HCT116 (cell line): ENCODE measurements at regions not wholly inside any gene's neighbourhood (a gene's known extent, or its start where the extent isn't known, plus 50 kb on each side); places are given as distances from the start of the nearest gene placed in this dataset.
"Not testable (repeated sequence)": the region's sequence is repeated elsewhere in the genome, so short reads cannot be mapped to it uniquely, and the experiment has no call there.

Experiments
- ATAC-seq: fragments of 200-7000 bp; cut with Tn5 transposase; 2 replicates; pipeline ENCODE4 v1.9.1; 2020; ENCODE audit warnings: mild to moderate bottlenecking, moderate library complexity
- BruUV-seq: library from RNA; stranded (reverse); fragments of 400-500 nt; replicated peaks from 2 replicates; lab custom pipeline; 2021; lab: Mats Ljungman, UMichigan
- CTCF ChIA-PET: fragments of 300-600 bp; sonication (Branson Sonifier 250); formaldehyde crosslinking; loops from one replicate; lab custom pipeline; 2021; ENCODE audit warnings: antibody characterized with exemption; lab: Charles Lee
- POLR2A ChIA-PET: fragments of 300-600, 350-600 bp; sonication (Branson Sonifier 250); formaldehyde crosslinking; loops from one replicate; lab custom pipeline; 2021; ENCODE audit warnings: antibody characterized with exemption; lab: Charles Lee
- RAD21 ChIA-PET, 2 experiments: fragments of 300-600 bp; sonication (Branson Sonifier 250); formaldehyde crosslinking; loops; one replicate each; lab custom pipeline; 2023; ENCODE audit warnings: low total read pairs in 2 of 2; ENCODE audit not compliant: uncharacterized antibody in 2 of 2, unreplicated experiment in 2 of 2, low non-redundant PET in 1 of 2; lab: Charles Lee
- DNase-seq: peaks from one replicate; pipeline ENCODE4 v3.0.0-alpha.2; 2010; ENCODE audit warnings: low read depth, low spot score
- H2AFZ ChIP-seq: fragments of 200-600 bp; shearing (Covaris generic), sonication (generic); 2 replicates; pipeline ENCODE4 v1.6.1; 2017; ENCODE audit warnings: low read depth, mixed run types, mixed read lengths, antibody characterized with exemption, low read length; ENCODE audit not compliant: poor library complexity, severe bottlenecking
- H3K27ac ChIP-seq: 2 replicates; pipeline ENCODE4 v1.5.1; 2012; ENCODE audit warnings: low read depth, low read length
- H3K27me3 ChIP-seq: fragments of 200-600 bp; sonication (generic); 2 replicates; pipeline ENCODE4 v1.6.1; 2016; ENCODE audit warnings: mixed run types, low read length, mixed read lengths; ENCODE audit not compliant: insufficient read depth
- H3K36me3 ChIP-seq, 2 experiments: fragments of 200-500 bp in 1 of 2; fragments of 200-600 bp in 1 of 2; sonication (Bioruptor generic) in 1 of 2; sonication (generic) in 1 of 2; 2 replicates each; pipeline versions ENCODE4 v1.5.1 to v1.6.1; 2014 to 2016; ENCODE audit warnings: low read length in 2 of 2, inconsistent platforms in 1 of 2, mixed read lengths in 1 of 2, mixed run types in 1 of 2; ENCODE audit not compliant: insufficient read depth in 2 of 2, control insufficient read depth in 1 of 2
- H3K4me1 ChIP-seq, 2 experiments: fragments of 200-600 bp in 1 of 2; sonication (generic) in 1 of 2; 2 replicates each; pipeline versions ENCODE4 v1.5.1 to v1.6.1; 2012 to 2017; ENCODE audit warnings: low read length in 2 of 2, inconsistent platforms in 1 of 2, mild to moderate bottlenecking in 1 of 2, mixed read lengths in 1 of 2, mixed run types in 1 of 2, moderate library complexity in 1 of 2; ENCODE audit not compliant: insufficient read depth in 2 of 2, control insufficient read depth in 1 of 2
- H3K4me2 ChIP-seq: fragments of 200-600 bp; sonication (generic); 2 replicates; pipeline ENCODE4 v1.6.1; 2017; ENCODE audit warnings: mixed run types, low read length, mixed read lengths
- H3K4me3 ChIP-seq, 2 experiments: fragments of 200-600 bp in 1 of 2; sonication (generic) in 1 of 2; replicated peaks in 1 of 2; 2 replicates each; pipeline ENCODE4 v1.5.1; 2011 to 2016; ENCODE audit warnings: low read length in 2 of 2, control low read depth in 1 of 2, low read depth in 1 of 2, mild to moderate bottlenecking in 1 of 2, mixed read lengths in 1 of 2, mixed run types in 1 of 2
- H3K79me2 ChIP-seq: fragments of 200-600 bp; sonication (generic); 2 replicates; pipeline ENCODE4 v1.6.1; 2017; ENCODE audit warnings: mild to moderate bottlenecking, mixed run types, low read length, moderate library complexity, mixed read lengths; ENCODE audit not compliant: insufficient read depth
- H3K9ac ChIP-seq: fragments of 200-600 bp; sonication (generic); 2 replicates; pipeline ENCODE4 v1.6.1; 2016; ENCODE audit warnings: low read length, mixed read lengths
- H3K9me2 ChIP-seq: fragments of 200-600 bp; sonication (generic), shearing (Covaris generic); 2 replicates; pipeline ENCODE4 v1.6.1; 2017; ENCODE audit warnings: mixed run types, mild to moderate bottlenecking, moderate library complexity; ENCODE audit not compliant: insufficient read depth
- H3K9me3 ChIP-seq, 2 experiments: fragments of 200-500 bp in 1 of 2; fragments of 200-600 bp in 1 of 2; sonication (Bioruptor generic) in 1 of 2; sonication (generic) in 1 of 2; 2 replicates each; pipeline ENCODE4 v1.6.1; 2014 to 2017; ENCODE audit warnings: low read length in 2 of 2, mixed read lengths in 2 of 2, inconsistent platforms in 1 of 2, low read depth in 1 of 2, mild to moderate bottlenecking in 1 of 2, mixed run types in 1 of 2, moderate library complexity in 1 of 2; ENCODE audit not compliant: control insufficient read depth in 1 of 2, insufficient read depth in 1 of 2
- H4K20me1 ChIP-seq: fragments of 200-600 bp; sonication (generic), shearing (Covaris generic); 2 replicates; pipeline ENCODE4 v1.6.1; 2017; ENCODE audit warnings: mixed run types, mild to moderate bottlenecking, moderate library complexity; ENCODE audit not compliant: insufficient read depth
- CTCF ChIP-seq, 3 experiments: fragments of 200-600 bp in 1 of 3; sonication (generic) in 1 of 3; IDR thresholded peaks in 2 of 3; conservative IDR thresholded peaks in 1 of 3; 2 replicates each; pipeline ENCODE4 v1.5.1; 2012 to 2017; ENCODE audit warnings: low read depth in 2 of 3, low read length in 2 of 3, antibody characterized with exemption in 1 of 3, borderline replicate concordance in 1 of 3, control low read depth in 1 of 3, mild to moderate bottlenecking in 1 of 3, mixed read lengths in 1 of 3, mixed run types in 1 of 3, moderate library complexity in 1 of 3; ENCODE audit not compliant: insufficient read depth in 1 of 3
- intact Hi-C: fragments of 100-400 bp; cut with micrococcal nuclease; formaldehyde crosslinking; loops from 2 replicates; pipeline ENCODE4 v1.10.0; 2022

GRCh38 chr14:42980419-42980818, 1373.7 kb downstream of the LRFN5 start:
- Histone ChIP-seq H3K9ac (no peak overlapping the region), H3K79me2 (no peaks in the 10 kb centered on the region), H3K36me3 (no peaks in the 10 kb centered on the region), H3K9me2 (no peaks in the 10 kb centered on the region), H3K27me3 (no peaks in the 10 kb centered on the region), H3K4me1 (no peaks in the 10 kb centered on the region), H3K4me2 (no peak overlapping the region), H3K27ac (no peak overlapping the region), H3K4me3 (no peak overlapping the region)
- ATAC-seq: no peak
- ChIA-PET RAD21 (no interaction called here), CTCF (no interaction called here), POLR2A (no interaction called here)
- TF ChIP-seq CTCF (IDR thresholded peaks at IDR 0.05 in 2 of 3, conservative IDR thresholded peaks at IDR 0.05 in 1 of 3; ENCODE audit: borderline replicate concordance in 1 of 3, insufficient read depth in 1 of 3, low read depth in 2 of 3, low read length in 2 of 3): no peak
- TF ChIP-seq, all 23 proteins: peak for 0
- no TSS peak for BruUV-seq
- H3K9me3 ChIP-seq: no peaks in the 10 kb centered on the region; a peak in 1 of 4 replicates
- H2AFZ ChIP-seq: no peak overlapping the region
- intact Hi-C loops: no loop called here
- no peak for DNase-seq
- H4K20me1 ChIP-seq: no peaks in the 10 kb centered on the region

- H3K36me3 ChIP-seq, H2AFZ ChIP-seq, H3K4me3 ChIP-seq, RAD21 ChIA-PET, H3K4me2 ChIP-seq, H3K27ac ChIP-seq, H3K27me3 ChIP-seq, POLR2A ChIA-PET, H4K20me1 ChIP-seq, H3K9ac ChIP-seq, ATAC-seq, CTCF ChIA-PET, BruUV-seq, H3K9me2 ChIP-seq, intact Hi-C loops, H3K9me3 ChIP-seq, H3K79me2 ChIP-seq, H3K4me1 ChIP-seq, DNase-seq: not testable (repeated sequence)
Measured at GRCh38 chr14:42973171-42973570, 1366.5 kb downstream of the LRFN5 start.
